ENCODE measurements at regions not wholly inside any gene's neighbourhood (a gene's known extent, or its start where the extent isn't known, plus 50 kb on each side); places are given as distances from the start of the nearest gene placed in this dataset.

- no peak overlapping the region for H3K4me3 ChIP-seq
- DNase-seq: no peak
- H3K4me1 ChIP-seq: no peaks in the 10 kb centered on the region
- no peak overlapping the region for H3K27ac ChIP-seq
- intact Hi-C loops (cut with DNase I; ENCODE audit: low total_unique reads): no loop called here
- H3K36me3 ChIP-seq: no peaks in the 10 kb centered on the region
- H3K9me3 ChIP-seq: no peaks in the 10 kb centered on the region
- no peaks in the 10 kb centered on the region for H3K27me3 ChIP-seq
- TF ChIP-seq POLR2A (IDR thresholded peaks at IDR 0.05) (no peak), CTCF (IDR thresholded peaks at IDR 0.05) (no peak)
These were observed 559.9 kb downstream of the EPM2A start for GRCh38 chr6:145175470-145175869.

GRCh38 chr6:145178391-145178790 is 556.9 kb downstream of the EPM2A start:
- H3K4me1 ChIP-seq: no peaks in the 10 kb centered on the region
- no peaks in the 10 kb centered on the region for H3K9me3 ChIP-seq
- no peak for TF ChIP-seq CTCF (IDR thresholded peaks at IDR 0.05)
- TF ChIP-seq POLR2A (IDR thresholded peaks at IDR 0.05): no peak
- no peak for DNase-seq
- H3K4me3 ChIP-seq: no peak overlapping the region
- H3K36me3 ChIP-seq: no peaks in the 10 kb centered on the region
- no peaks in the 10 kb centered on the region for H3K27me3 ChIP-seq
- no peak overlapping the region for H3K27ac ChIP-seq
- intact Hi-C loops (cut with DNase I; ENCODE audit: low total_unique reads): no loop called here

- H3K4me1 ChIP-seq: no peaks in the 10 kb centered on the region
- no peaks in the 10 kb centered on the region for H3K27me3 ChIP-seq
- intact Hi-C loops (cut with DNase I; ENCODE audit: low total_unique reads): no loop called here
- TF ChIP-seq POLR2A (IDR thresholded peaks at IDR 0.05) (no peak), CTCF (IDR thresholded peaks at IDR 0.05) (no peak)
- no peak overlapping the region for H3K27ac ChIP-seq
- H3K9me3 ChIP-seq: no peaks in the 10 kb centered on the region
- no peaks in the 10 kb centered on the region for H3K36me3 ChIP-seq
- no peak overlapping the region for H3K4me3 ChIP-seq
- no peak for DNase-seq
These were observed 547.7 kb downstream of the EPM2A start for GRCh38 chr6:145187491-145188206.

- intact Hi-C loops (cut with DNase I; ENCODE audit: low total_unique reads): no loop called here
- no peak for DNase-seq
- no peak for TF ChIP-seq CTCF (IDR thresholded peaks at IDR 0.05)
- H3K27ac ChIP-seq: no peak overlapping the region
- no peaks in the 10 kb centered on the region for H3K27me3 ChIP-seq
- H3K4me1 ChIP-seq: no peaks in the 10 kb centered on the region
- H3K4me3 ChIP-seq: no peak overlapping the region
- H3K36me3 ChIP-seq: no peaks in the 10 kb centered on the region
- H3K9me3 ChIP-seq: no peaks in the 10 kb centered on the region
These were observed 545.5 kb downstream of the EPM2A start for GRCh38 chr6:145189836-145190235.

GRCh38 chr6:145194389-145194788 is 540.9 kb downstream of the EPM2A start:
- Histone ChIP-seq H3K27me3 (no peaks in the 10 kb centered on the region), H3K36me3 (no peaks in the 10 kb centered on the region), H3K27ac (no peak overlapping the region), H3K4me3 (no peak overlapping the region), H3K4me1 (no peaks in the 10 kb centered on the region), H3K9me3 (no peaks in the 10 kb centered on the region)
- DNase-seq: no peak
- TF ChIP-seq CTCF (IDR thresholded peaks at IDR 0.05): no peak
- no peak for TF ChIP-seq POLR2A (IDR thresholded peaks at IDR 0.05)
- intact Hi-C loops (cut with DNase I; ENCODE audit: low total_unique reads): no loop called here
